GM21717 (cell line): ENCODE measurements at regions not wholly inside any gene's neighbourhood (a gene's known extent, or its start where the extent isn't known, plus 50 kb on each side); places are given as distances from the start of the nearest gene placed in this dataset.
"Not testable (repeated sequence)": the region's sequence is repeated elsewhere in the genome, so short reads cannot be mapped to it uniquely, and the experiment has no call there.

ENCODE experiments used
- ATAC-seq: cut with Tn5 transposase; IDR thresholded peaks from one replicate; pipeline ENCODE4 v1.9.1; 2021; ENCODE audit warnings: mild to moderate bottlenecking, moderate library complexity; ENCODE audit not compliant: unreplicated experiment

DNA sequence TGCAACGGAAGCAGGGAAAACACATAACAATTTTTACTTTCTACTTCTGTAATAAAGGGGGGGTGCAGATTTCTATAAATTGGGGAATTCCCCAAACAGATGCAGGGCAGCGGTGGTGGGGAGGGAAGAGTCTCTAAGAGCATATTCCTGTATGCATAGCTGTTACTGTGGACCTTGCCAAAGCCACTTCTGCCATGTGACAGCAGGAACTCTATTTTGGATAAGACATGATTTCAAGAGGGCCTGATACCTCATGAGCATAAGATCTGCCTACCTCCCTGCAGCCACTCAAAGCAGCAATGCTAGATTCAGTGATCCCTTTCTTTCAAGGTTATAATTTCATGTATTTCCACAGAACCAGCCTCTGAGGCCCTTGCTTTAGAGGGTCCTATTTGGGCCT lies 86.2 kb upstream of the CNKSR3 start:
- ATAC-seq = no peak

DNA sequence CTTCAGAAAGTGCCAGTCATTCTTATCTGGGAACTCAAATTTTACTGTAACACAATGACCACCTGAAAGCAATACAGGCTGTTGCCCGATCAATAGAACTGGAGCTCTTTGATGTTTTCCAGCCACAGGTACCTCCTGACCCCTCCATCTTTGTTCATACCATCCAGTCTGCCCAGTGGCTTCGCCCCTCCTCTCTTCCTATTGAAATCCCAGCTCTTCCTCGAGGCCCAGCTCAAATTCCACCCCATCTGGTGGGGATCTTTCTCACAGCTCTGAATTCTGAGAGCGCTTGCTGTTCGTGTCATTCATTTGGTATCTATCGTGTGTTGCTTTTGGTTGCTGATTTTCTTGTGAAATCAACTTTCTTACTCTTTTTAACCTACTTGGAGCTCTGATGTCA lies 87.9 kb upstream of the CNKSR3 start:
- ATAC-seq = no peak

DNA sequence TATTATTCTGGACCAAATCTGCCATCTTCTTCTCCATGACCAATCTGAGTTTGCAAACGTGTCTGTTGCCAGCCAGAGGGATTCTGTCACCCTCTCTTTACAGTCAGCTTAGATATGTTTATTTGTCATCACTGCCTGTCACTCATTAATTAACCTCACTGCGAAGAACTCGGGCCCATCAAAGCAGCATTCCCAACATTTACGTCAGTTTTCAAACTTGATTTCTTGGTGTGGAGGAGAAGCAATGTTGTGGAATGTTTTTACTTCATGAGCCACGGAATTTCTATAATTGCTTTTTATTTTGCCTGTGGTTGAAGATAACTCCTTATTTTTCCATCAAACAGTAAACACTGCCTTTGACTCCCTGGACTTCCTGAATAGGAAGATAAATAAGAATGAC lies 91.8 kb upstream of the CNKSR3 start:
- no peak for ATAC-seq

DNA sequence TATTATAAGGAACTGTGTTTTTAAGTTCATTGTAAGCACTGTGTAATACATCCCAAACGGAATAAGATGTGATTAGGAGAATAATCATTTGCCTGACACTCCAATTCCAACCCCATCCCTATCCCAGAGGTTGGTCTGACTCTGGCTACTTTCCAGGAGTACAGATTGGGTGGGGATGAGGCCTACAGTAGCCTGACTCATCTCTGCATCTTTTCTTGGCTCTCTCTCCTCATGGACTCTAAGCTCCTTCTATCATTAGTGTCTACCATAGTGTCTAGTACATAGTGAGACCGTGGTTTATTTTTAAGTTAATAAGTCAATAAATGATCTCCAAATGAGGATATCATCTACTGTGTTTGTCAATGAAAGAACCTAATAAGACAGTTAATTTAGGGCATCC lies 92.2 kb upstream of the CNKSR3 start:
- ATAC-seq = no peak

DNA sequence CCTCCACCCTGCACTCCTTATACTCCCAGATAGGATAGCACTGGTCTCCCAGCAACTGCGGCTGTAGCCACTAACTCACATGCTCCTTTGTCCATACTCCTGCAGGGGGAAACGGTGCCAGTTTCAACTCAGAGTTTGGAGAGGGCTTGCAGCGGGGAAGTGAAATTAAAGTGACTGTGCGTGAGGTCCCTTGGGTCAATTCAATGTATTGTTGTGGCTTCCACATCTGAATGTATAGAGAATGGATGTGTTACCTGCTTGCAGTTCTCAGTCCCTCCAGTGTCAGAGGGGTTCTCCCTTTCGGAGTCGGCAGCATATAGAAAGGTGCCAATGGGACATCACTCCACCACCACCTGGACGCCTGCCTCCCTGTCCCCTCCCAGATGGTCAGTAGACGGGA lies 93.6 kb upstream of the CNKSR3 start:
- ATAC-seq = no peak

DNA sequence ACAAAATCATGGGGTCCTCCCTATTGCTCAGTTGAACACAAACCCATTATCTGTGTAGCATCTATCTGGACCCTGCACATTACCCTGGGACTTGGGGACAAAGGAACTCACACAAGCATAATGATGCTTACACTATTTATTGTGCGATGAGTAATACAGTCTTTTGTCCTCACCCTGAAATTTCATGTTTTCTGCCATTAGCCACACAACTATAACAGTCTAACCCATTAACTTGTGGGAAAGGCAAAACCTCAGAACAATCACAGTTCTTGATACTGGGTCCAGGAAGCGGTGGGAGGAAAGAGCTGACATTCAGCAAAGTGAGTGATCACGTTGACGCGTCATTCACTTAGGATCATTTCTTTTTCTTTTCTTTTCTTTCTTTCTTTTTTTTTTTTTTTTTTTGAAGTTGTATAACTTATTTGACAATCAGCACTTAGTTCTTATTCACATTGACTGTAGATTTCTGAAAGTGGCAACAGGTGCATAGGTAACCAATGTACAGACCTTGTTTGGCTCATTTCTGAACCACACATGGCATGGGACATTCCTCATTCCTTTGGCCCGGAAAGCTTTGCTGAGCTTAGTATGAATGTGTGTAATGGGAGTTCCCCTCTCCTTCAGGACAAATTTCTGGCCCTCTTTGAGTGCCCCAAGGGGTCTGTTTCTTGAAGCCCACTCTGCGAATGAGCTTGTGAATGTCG lies 94.8 kb upstream of the CNKSR3 start:
- ATAC-seq = peak; percentile 47

DNA sequence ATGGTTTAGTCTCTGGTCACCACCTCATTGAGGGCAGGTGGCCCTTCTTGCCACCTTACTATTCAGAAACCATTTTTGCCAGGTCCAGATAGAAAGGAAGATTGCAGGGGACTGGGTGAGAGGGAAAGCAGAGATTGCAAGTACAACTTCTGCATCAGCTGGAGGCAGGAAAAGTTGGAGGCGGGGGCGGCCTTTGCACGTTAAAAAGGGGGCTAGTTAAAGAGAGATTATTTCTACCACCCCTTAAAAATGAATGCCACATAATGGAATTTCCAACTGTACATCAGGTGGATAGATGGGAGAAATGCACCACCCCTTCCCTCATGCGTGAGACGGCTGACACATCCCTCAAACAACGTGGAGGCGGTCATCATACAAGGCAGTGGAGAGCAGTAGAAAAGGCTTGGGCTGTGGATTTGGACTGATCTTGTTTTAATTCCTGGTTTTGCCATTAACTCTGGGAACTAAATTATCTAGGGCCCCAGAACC lies 95.4 kb upstream of the CNKSR3 start:
- ATAC-seq = peak; percentile 3

DNA sequence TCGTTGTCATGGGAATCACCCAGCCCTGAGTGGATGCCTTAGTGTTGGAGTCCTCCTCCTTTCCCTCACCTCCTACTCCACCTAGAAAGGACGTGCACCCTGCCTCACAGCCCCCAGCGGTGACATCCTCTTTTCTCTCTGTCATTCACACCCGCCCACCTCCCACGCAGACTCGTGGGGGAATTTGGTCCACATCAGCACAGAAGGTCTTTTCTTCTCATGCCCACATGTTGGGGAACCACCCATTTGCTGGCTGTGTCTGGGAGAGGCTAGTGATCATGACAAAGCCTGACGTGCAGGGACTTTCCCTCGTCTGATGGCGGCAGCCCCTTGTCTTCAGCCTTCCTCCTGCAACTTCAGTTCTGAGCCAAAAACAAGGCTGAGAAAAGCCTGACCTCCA lies 96.0 kb upstream of the CNKSR3 start:
- peak; percentile 73 for ATAC-seq

DNA sequence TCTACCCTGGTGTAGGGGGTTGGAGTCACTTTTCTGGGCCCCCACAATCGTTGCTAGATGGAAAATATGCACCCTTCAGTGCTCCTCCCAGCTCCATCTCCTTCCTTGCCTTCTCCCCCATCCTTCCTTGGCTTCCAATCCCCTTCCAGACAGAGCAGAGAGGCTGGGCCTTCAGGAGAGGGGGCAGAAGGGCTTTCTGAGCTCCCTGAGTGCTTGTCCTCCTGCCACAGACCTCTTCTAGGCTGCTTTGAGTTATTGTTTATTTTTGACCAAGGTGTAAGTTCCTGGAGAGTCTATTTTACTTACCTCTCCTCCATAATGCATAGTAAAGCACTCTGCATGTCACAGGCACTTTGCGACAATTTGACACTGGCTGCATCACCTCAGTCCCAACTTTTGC lies 96.4 kb upstream of the CNKSR3 start:
- ATAC-seq = no peak

DNA sequence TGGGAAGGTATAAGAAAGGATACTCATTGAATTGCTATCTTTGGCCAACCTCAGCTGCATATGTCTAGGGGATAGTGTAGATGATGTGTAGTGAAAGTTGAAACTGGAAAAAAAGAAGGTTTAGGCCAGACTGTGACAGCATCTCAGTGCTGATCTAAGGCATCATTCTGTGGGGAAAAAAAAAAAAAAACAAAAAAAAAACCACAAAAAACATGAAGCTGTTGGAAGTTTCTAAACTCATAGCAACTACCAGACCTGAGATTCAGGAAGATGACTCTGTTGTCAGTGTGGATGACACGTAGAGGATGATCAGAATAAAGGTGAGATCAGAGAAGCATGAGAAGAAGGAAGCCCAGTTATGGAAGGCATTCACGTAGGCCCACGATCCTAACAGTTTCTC lies 100.8 kb upstream of the CNKSR3 start:
- ATAC-seq = no peak

DNA sequence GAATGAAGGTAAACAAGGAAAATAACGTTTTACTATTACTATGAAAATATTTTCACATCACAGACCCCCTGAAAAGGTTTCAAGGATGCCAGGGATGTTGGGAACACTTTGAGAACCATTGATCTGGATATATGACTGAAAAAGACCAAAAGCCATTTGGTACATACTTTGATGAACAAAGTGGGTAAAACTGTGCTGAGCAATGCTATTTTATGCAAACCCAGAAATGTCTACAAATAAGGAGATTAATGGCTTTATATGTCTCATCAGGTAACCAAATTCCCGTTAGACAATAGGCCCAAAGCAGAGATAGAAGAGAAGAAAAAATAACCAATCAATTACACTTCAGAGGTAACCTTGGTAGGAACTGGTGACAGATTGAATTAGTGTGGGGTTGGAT lies 101.4 kb upstream of the CNKSR3 start:
- ATAC-seq = no peak

DNA sequence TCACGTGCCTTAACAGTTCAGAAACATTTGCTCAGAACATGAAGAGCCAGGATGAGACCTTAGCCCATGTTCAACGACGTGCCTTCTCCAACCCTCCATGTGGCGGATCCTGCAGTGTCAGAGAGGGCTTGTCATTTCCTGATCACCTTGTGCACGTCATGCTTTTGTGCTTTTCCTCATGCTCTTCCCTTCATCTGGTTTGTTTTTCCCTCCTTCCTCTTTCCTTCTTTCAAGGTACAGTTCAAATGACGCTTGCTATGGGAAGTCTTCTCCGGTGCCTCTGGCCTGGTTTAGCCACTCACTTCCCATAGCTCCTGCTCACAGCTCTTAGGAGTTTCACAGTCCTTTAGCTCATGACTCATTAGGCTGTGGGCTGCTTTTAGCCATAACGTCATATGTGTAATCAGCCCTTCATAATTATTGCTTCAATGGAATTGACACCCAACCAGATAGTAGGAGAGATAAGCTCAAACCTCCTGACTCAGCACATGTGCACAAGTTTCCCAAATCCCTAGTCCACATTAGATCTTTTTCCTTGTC lies 102.7 kb upstream of the CNKSR3 start:
- no peak for ATAC-seq

DNA sequence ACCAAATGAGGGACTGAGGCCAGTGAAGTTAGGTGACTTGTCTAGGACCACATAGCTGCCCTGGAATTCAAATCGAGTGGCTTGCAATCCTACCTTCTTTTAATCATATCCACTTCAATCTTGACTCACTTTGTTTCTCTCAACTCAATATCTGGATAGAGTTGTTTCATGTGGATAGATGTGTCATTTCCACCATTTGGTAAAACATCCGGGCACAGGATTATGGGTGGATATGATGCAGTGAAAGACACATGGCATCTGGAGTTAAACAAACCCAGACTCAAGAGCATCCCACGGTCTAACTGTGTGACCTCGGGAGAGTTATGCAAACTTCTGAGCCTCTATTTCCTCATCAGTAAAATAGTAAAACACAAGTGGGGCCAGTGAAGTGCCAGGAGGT lies 103.6 kb upstream of the CNKSR3 start:
- no peak for ATAC-seq

DNA sequence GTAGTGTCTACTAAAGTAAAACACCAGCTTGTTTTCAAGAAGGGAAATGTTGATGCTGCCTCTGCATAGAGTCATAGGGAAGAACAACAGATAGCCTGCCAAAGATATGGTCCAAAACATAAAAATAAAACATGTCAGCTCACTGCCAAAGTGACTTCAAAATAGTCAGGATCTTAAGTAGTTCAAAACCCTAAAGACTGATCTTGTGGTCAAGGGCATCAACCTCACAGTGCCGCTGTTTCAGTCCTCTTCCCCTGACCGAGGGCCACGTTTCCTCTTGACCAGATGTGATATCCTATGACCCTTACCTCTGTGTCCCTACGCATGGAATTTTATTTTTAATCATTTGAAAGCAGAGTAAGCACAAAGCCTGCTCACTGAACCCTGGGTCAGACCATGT lies 104.2 kb upstream of the CNKSR3 start:
- ATAC-seq = no peak

DNA sequence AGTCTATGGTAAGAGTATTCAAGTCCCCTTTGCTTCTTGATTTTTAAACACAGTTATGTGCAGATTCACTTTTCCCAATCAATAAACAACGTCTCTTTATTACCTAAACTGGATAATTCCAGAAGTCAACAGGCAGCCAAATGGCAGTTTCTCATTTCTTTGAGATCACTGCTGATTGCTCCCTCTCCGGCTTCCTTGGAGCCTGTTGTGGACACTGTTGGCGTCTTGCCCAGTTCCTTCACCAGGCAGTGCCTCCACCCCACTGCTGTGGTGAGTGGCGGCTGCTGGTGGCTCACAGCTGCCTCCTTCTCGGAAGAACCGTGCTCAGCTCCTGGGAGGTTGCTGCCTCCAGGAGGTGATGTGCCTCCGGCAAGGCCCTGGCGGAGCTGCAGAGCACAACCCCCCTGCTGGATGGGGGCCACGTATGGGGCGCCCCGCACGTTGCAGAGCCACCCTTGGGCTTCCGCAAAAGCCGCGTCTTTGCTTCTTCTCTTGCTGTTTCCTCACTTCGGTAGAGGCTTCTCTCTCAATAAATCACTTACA lies 105.1 kb upstream of the CNKSR3 start:
- no peak for ATAC-seq

DNA sequence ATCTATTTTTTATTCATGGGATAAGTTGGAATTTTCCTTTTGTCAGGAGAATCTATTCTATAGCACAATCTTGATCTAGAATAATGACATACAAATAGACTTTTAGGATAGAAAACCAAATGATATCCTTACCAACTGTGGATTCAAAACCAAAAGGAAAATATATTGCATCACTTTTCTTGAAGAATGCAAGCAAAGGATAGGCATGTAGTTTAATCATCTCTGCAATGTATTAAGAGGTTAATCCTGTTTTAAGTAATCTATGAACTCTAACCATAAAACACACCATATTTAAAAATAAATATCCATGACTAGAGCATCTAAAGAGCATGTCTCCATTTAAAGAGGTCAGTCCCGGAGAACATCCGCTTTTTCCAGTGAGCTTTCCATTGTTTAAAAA lies 106.7 kb upstream of the CNKSR3 start:
- no peak for ATAC-seq

DNA sequence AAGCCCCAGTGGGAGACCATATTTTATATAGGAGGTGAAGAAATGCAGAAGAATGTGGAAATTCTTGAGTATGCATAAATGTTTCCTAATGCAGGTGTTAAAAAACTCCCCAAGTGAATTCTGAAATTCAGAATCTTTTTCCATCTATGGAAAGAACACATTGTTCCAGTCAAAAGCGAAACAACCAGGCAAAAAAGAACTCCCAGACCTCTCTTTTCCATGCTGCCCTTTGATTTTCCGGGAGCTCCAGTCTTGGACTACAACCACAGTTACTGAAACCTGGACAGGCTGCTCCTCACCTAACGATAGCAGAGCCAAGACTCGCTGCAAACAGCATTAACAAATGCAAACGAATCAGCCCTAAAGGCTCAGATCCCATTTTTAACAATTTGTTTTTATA lies 108.7 kb upstream of the CNKSR3 start:
- no peak for ATAC-seq

DNA sequence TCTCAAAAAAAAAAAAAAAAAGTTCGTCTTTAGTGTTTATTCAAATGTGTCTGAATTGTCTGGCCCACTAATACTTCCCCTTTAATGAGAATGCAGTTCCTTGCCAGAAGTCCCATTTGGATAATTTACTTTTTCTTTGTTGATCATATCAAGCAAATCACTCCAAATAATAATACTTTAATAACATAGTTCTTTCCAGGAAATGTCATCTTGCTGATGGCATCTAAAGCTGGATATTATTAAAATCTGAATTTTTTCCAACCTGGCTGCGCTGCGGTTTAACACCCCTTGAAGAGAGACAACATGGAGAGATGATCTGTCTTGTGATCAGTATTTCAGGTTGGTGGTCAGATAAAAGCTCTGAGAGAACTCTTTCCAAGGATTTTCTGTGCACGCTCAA lies 111.2 kb upstream of the CNKSR3 start:
- ATAC-seq = no peak

DNA sequence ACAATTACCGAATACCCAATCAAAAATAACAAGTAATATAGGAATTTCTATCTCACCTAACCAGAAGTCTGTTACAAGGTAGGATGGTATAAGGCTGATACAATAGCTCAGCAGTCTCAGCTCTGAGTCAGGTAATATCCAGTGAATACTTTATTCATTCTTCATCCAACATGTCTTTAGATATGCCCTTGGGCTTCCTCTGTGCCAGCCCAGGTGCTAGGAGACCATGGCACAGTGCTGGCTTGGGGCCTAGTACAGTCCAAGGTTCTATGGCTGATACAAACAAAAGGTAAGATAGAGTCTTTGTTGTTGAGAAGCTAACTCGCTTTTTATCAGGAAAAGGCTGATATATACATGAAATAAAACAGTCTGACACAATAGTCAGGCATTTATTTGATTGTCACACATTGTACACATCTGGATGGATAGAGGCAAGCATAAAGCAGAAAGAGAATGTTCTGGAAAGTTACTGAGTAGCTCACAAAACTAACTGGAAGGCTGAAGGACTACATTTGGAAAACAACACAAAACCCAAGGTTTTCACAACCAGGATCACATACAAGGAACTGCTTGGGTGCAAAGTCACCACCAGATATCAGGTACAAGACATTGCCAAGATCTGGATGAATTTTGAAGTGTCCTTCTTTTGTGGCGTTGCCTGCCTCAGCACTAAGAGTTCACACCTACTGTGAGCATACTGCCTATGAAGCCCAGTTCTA lies 110.4 kb upstream of the SCAF8 start:
- no peak for ATAC-seq

DNA sequence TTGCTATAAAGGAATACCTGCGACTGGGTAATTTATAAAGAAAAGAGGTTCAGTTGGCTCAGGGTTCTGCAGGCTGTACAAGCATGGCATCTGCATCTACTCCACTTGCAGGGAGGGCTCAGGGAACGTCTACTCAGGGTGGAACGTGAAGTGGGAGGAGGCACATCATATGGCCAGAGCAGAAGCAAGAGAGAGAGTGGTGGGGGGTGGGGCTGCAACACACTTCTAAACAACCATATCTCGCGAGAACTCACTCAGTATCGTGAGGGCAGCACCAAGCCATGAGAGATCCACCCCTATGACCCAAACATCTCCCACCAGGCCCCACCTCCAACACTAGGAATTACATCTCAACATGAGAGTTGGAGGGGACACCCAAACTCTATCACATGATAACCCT lies 109.8 kb upstream of the SCAF8 start:
- ATAC-seq = no peak

DNA sequence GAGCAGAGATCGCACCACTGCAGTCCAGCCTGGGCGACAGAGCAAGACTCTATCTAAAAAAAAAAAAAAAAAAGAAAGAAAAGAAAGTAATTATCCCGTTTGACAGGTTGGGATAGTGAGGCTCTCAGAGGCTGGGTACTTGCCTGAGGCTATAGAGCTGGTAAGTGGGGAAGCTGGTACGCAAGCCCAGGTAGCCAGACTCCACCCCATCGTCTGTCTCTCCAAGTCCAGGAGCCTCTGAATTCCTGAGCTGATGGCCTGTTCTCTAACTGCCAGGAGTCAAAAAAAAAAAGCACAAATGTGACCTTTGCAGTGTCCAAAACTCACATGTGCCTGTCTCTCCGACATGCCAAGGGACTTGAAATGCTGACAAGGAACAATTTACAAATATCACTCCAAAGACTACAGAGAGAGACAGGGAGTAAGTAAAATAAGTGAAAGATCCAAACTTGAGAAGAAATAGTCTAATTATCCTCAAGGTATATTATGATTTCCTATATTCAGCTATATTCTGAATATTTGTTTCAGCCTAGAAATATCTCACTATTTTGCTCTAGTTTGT lies 109.1 kb upstream of the SCAF8 start:
- no peak for ATAC-seq

DNA sequence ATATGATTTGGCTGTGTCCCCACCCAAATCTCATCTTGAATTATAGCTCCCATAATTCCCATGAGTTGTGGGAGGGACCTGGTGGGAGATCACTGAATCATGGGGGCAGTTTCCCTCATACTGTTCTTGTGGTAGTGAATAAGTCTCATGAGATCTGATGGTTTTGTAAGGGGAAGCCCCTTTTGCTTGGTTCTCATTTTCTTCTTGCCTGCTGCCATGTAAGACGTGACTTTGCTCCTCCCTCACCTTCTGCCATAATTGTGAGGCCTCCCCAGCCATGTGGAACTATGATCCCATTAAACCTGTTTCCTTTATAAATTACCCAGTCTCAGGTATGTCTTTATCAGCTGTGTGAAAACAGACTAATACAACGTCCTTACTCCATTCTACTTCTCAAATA lies 108.5 kb upstream of the SCAF8 start:
- ATAC-seq = not testable (repeated sequence)
